ENCODE measurements at regions not wholly inside any gene's neighbourhood (a gene's known extent, or its start where the extent isn't known, plus 50 kb on each side); places are given as distances from the start of the nearest gene placed in this dataset.

DNA sequence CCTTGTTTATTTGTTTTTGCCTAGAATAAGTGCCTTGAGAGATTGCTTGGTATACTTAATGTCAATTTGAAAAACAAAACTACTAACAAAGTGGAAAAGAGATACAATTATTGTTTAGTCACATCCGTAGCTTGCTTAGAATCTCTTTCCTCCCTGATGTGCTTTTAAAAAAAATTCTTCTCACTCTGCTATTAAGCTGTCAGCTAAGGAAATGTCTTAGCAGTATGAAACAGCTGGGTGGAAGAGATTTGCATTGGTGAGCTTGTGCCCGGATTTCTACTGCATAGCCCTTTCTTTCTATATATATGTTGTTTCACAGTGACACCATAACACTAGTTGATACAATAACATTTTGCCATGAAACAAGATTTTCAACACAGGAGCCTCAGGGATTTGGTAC is 229.4 kb upstream of the RGS6 start:
- Mint-ChIP-seq H3K4me1 (peaks cover 0 to 3% (median 0%) of the 10 kb centered on the region in 3 donors), H3K36me3 (peaks cover 20% of the 10 kb centered on the region), H3K27me3 (no peaks in the 10 kb centered on the region), H3K27ac (no peak overlapping the region), H3K4me3 (no peak overlapping the region), H3K9me3 (no peaks in the 10 kb centered on the region)

DNA sequence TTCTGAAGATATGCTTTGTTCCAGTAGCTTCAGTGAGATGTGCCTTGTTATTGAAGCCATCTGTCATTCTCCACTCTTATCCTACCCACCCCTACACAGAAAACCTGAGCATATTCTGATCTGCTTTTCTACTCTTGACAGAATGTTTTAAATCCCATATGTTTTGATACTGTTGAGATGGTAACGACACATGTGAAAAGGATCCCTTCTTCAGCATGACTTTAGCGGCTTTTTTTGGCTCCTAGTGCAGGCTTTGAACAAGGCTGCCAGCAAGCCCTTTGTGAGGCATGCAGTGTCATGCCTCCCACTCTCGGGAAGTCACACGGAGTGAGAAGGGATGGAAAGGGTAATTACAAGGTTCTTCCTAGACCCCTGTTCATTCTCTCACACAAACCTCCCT is 228.8 kb upstream of the RGS6 start:
- no peaks in the 10 kb centered on the region for H3K27me3 Mint-ChIP-seq
- H3K36me3 Mint-ChIP-seq, result peaks cover 20% of the 10 kb centered on the region
- H3K9me3 Mint-ChIP-seq, result no peaks in the 10 kb centered on the region
- H3K27ac Mint-ChIP-seq, result no peak overlapping the region
- H3K4me1 Mint-ChIP-seq, result peaks cover 0 to 3% (median 0%) of the 10 kb centered on the region in 3 donors
- no peak overlapping the region for H3K4me3 Mint-ChIP-seq

DNA sequence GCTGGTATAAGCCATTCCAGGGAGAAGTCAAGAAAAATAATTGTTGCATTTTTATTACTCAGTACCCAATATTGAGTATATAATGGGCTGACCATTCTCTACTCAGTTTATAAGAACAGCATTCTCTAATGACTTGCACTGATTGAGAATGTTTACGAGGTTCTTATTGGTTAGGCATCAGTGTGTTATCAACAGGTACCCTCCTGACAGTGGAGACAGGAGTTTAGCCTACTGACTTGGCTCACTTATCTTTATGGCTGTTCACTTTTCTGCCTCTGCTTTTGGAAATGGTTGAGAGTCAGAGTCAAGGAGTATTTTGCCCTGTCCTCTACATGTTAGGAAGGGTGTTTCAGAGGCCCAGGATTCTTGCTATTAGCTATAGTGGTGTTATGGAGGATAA is 228.0 kb upstream of the RGS6 start:
- H3K4me1 Mint-ChIP-seq, result peaks cover 0 to 3% (median 0%) of the 10 kb centered on the region in 3 donors
- peaks cover 22% of the 10 kb centered on the region for H3K36me3 Mint-ChIP-seq
- no peaks in the 10 kb centered on the region for H3K9me3 Mint-ChIP-seq
- H3K27ac Mint-ChIP-seq, result no peak overlapping the region
- no peaks in the 10 kb centered on the region for H3K27me3 Mint-ChIP-seq
- H3K4me3 Mint-ChIP-seq, result no peak overlapping the region

DNA sequence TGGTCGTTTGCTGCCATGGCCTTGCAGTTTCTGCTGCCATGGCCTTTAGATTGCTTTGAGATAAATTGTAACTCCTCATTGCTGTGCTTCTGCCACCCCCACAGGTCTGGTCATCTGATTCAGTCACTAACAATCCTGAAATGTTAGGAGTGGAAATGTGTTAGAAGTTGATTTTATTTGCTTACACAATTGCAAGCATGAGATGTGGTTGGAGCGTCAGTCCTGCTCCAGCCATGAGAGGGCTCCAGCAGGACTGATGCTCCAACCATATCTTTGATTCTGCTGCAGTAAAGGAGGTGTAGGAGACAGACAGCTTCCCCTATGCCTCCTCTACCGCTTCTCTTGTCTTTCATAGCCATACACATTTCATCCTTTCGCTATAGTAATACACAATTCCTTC is 226.8 kb upstream of the RGS6 start:
- Mint-ChIP-seq H3K4me3 (no peak overlapping the region), H3K36me3 (peaks cover 24% of the 10 kb centered on the region), H3K27me3 (no peaks in the 10 kb centered on the region), H3K4me1 (peaks cover 0 to 1% (median 0%) of the 10 kb centered on the region in 3 donors), H3K9me3 (no peaks in the 10 kb centered on the region), H3K27ac (peak overlapping the region in 1 of 3 donors; percentile 41)

DNA sequence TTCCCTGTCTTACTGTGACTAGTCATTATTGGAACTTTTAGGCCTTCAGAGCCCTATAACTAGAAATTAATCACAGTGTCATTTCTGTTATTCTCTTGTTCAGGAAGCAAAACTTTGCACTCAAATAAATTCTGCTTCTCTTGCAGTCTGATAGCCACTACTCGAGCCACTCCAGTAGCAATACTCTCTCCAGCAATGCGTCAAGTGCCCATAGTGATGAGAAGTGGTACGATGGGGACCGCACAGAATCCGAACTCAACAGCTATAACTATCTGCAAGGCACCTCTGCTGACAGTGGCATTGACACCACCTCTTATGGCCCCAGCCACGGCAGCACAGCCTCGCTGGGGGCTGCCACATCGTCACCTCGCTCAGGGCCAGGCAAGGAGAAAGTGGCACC is 223.2 kb upstream of the RGS6 start:
- peaks cover 18% of the 10 kb centered on the region for H3K36me3 Mint-ChIP-seq
- peak overlapping the region in 2 of 3 donors; percentile 43 to 56 for H3K27ac Mint-ChIP-seq

DNA sequence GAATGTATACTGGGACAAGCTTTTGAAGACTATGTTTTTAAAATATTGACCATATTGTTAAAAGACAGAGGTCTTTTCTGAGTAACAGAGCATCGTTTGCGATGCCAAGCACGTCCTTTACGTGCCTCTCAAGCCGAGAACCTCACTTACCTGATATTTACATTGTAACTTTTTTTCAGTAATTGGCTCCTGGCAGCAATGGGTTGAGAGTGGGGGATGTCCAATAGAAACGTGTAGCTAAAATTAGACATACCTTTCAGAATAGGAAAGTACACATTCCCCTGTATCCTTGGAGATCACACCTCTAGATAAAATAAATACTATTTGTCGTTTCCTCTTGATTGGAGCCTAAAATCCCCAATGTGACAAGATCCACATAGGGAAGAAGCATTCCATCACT is 222.2 kb upstream of the RGS6 start:
- Mint-ChIP-seq H3K36me3 (peaks cover 19% of the 10 kb centered on the region), H3K4me3 (no peak overlapping the region), H3K9me3 (no peaks in the 10 kb centered on the region), H3K27me3 (no peaks in the 10 kb centered on the region), H3K4me1 (peaks cover 0 to 1% (median 0%) of the 10 kb centered on the region in 3 donors), H3K27ac (no peak overlapping the region)

More for the DNA sequence above, 223.2 kb upstream of the RGS6 start:
- H3K4me1 Mint-ChIP-seq, result peaks cover 0 to 1% (median 0%) of the 10 kb centered on the region in 3 donors
- H3K27me3 Mint-ChIP-seq, result no peaks in the 10 kb centered on the region
- no peaks in the 10 kb centered on the region for H3K9me3 Mint-ChIP-seq
- H3K4me3 Mint-ChIP-seq, result no peak overlapping the region

DNA sequence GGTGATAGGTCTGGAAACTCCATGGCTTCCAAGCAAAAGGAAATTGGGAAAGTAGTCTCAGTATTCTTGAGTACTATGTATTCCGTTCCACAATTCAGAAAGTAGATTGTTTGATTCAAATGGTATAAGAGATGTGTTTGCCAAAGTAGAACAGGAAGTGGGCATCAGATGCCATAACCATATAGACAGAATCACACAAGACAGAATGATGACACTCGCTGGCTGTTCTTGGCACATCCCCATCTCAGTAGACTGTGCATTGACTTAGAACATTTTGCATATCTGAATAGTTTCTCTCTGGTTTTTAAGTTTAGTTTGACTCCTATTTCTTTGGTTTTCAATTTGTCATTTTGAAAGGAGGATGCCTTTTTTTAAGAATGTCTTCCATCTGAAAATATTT is 221.1 kb upstream of the RGS6 start:
- Mint-ChIP-seq H3K9me3 (no peaks in the 10 kb centered on the region), H3K27ac (peak overlapping the region in 2 of 3 donors; percentile 64 to 70), H3K27me3 (no peaks in the 10 kb centered on the region), H3K36me3 (peaks cover 15% of the 10 kb centered on the region), H3K4me1 (peaks cover 0 to 1% (median 0%) of the 10 kb centered on the region in 3 donors), H3K4me3 (no peak overlapping the region)

DNA sequence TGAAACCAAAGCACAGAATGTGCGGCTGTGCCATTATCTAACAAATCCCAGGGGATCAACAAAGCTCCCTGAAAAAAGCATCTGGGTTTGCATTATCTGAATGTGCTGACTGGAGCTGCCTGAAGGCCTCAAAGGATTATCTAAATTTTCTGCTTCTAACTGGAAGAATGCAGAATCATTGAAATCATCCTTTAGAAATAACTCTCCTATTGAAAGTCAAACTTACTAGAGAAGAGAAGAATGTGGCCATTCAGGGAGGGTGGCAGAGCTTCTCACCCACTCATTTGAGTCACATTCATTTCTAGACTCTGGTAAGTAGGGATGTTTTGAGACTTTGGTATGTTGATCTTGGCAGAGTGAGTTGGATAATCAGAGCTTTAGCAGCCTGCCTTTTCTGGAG is 220.6 kb upstream of the RGS6 start:
- Mint-ChIP-seq H3K27me3 (no peaks in the 10 kb centered on the region), H3K9me3 (no peaks in the 10 kb centered on the region), H3K27ac (peak overlapping the region in 1 of 3 donors; percentile 70), H3K36me3 (peaks cover 12% of the 10 kb centered on the region), H3K4me3 (no peak overlapping the region), H3K4me1 (peaks cover 0 to 1% (median 0%) of the 10 kb centered on the region in 3 donors)

DNA sequence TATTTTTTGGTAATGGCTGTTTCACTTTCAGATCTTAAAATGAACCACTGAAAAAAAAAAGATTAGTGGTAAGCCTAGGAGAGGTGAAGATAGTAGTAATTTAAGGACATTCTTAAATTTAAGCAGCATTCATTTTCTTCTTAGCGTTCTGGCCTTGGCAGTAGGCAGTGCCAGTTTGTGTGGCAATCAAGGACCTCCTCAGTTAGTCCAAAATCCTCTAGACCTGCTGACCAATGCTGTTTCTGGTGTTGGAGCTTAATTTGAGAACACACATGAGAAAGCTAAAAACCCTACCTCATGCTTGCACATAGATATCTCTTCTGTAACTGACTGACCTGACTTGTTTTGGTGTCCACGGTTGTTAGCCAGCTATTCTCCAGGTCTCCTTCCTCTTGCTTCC is 219.8 kb upstream of the RGS6 start:
- Mint-ChIP-seq H3K36me3 (peaks cover 12% of the 10 kb centered on the region), H3K9me3 (no peaks in the 10 kb centered on the region), H3K4me3 (no peak overlapping the region), H3K27ac (no peak overlapping the region), H3K27me3 (no peaks in the 10 kb centered on the region), H3K4me1 (no peaks in the 10 kb centered on the region)

DNA sequence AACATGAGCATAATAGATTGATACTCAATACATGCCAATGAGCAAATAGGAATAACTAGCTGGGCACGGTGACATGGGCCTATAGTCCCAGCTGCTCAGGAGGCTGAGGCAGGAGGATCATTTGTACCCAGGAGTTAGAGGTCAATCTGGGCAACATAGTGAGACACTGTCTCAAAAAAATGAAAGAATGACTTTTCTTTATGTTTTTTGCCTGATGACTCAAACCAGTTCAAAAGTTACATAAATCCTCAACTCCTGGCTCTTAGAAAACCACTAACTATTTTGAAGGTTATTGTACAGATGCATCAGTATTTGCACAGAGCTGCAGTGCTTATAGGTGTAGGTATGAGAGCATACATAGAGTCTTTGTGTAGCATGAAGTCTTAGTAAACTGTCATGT is 219.2 kb upstream of the RGS6 start:
- peaks cover 14% of the 10 kb centered on the region for H3K36me3 Mint-ChIP-seq
- no peak overlapping the region for H3K27ac Mint-ChIP-seq
- H3K4me1 Mint-ChIP-seq, result no peaks in the 10 kb centered on the region
- no peaks in the 10 kb centered on the region for H3K27me3 Mint-ChIP-seq
- no peaks in the 10 kb centered on the region for H3K9me3 Mint-ChIP-seq
- no peak overlapping the region for H3K4me3 Mint-ChIP-seq

DNA sequence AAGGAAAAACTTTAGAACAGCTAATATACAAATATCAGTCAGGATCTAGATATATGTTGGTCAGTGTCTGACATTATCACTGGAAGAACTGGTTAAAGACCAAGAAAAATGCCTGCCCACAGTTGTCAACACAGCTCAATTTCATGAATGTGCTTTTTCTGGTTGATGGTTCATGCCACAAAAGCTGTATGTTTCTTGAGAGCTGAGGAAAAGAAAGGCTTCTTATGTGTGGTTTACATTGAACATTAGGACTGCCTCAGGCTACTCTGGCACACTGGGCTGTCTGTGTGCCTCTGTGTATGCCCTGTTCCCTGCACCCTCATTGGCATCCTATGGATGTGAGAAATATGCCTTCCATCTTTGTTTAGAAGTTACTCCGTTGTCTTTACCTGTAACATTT is 218.8 kb upstream of the RGS6 start:
- peaks cover 16% of the 10 kb centered on the region for H3K36me3 Mint-ChIP-seq
- H3K4me1 Mint-ChIP-seq, result no peaks in the 10 kb centered on the region
- H3K27ac Mint-ChIP-seq, result no peak overlapping the region
- no peaks in the 10 kb centered on the region for H3K27me3 Mint-ChIP-seq
- no peaks in the 10 kb centered on the region for H3K9me3 Mint-ChIP-seq
- H3K4me3 Mint-ChIP-seq, result no peak overlapping the region

DNA sequence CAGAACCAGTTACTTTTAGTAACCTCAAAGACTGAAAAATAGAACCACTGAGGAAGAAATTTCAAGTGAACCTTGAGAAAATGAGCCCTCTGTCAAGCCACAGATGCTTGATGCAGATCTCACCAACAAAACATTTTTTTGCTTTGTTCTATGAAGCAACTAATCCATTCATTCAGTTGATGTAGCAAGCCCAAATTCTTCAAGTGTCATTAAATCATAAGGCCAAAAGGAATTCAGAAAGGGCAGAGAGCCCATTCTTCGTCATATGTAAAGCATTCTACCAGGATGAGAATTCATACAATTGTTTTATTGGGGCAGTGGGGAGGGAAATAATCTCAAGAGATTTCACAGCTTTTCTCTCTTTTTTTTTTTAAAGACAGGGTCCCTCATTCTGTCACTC is 218.0 kb upstream of the RGS6 start:
- no peaks in the 10 kb centered on the region for H3K9me3 Mint-ChIP-seq
- no peak overlapping the region for H3K27ac Mint-ChIP-seq
- H3K27me3 Mint-ChIP-seq, result no peaks in the 10 kb centered on the region
- no peaks in the 10 kb centered on the region for H3K4me1 Mint-ChIP-seq
- H3K4me3 Mint-ChIP-seq, result no peak overlapping the region
- peaks cover 14% of the 10 kb centered on the region for H3K36me3 Mint-ChIP-seq

DNA sequence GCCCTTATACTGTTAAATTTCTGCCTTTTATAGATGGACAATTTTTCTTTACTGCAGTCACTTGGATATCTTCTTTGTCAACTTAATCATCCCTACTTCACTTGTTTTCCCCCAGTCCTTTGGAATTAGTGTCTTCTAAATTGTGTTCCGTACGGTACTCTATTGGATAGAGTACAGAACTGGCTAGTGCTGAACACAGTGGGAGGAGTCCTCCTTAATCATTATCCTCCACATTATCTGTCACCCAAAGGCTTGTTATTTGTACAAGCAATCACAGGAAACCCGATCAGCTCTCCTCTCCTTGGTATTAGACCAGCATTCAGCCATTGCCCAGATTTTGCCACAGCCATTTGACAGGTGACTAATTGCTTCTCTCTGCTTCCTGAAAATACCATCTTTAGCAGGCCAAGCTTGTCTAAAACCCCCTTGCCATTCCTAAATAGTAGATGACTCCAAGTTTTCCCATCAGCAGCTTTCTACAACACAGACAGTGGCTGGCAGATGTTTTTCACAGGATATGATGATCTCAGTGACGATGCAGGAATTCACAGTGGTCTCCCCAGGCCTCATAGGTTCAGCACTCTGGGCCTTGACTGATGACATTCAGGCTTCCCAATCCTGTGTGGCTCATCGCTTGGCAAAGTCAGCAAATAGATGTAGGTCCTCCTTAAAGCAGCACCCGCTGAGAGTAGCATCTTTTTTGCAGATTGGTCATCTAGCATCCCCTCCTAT is 216.0 kb upstream of the RGS6 start:
- Mint-ChIP-seq H3K27ac (peak overlapping the region in 1 of 3 donors; percentile 29), H3K36me3 (peaks cover 15% of the 10 kb centered on the region), H3K4me1 (no peaks in the 10 kb centered on the region), H3K4me3 (no peak overlapping the region), H3K27me3 (no peaks in the 10 kb centered on the region), H3K9me3 (no peaks in the 10 kb centered on the region)

DNA sequence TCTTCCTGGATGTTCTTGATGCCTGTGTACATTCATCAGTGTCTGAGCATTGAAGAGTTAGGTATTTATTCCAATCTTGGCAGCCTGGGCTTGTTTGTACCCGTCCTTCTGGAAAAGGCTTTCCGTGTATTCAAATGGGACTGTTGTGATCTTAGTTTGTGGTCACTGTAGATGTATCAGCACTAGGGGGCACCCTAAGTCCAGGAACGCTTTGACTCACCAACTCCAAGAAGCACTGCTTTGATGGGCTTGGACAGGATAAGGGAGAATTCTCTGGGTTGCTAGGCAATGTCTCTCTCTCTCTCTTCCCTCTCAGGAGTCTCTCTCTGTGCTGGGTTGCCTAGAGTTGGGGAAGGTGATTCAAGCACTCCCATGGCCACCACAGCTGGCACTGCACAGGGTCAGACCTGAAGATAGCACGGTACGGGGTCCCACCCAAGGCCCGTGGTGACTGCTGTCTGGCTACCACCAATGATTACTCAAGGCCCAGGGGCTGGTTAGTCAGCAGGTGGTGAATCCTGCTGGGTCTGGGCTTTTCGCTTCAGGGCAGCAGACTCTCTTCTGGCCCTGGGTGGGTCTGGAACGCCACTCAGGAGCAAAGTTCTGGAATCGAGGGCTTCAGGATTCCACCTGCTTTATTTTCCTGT is 211.1 kb upstream of the RGS6 start:
- Mint-ChIP-seq H3K9me3 (no peaks in the 10 kb centered on the region), H3K27ac (no peak overlapping the region), H3K4me1 (no peaks in the 10 kb centered on the region), H3K36me3 (peaks cover 12% of the 10 kb centered on the region), H3K27me3 (no peaks in the 10 kb centered on the region), H3K4me3 (peak overlapping the region in 1 of 4 donors; percentile 54)

DNA sequence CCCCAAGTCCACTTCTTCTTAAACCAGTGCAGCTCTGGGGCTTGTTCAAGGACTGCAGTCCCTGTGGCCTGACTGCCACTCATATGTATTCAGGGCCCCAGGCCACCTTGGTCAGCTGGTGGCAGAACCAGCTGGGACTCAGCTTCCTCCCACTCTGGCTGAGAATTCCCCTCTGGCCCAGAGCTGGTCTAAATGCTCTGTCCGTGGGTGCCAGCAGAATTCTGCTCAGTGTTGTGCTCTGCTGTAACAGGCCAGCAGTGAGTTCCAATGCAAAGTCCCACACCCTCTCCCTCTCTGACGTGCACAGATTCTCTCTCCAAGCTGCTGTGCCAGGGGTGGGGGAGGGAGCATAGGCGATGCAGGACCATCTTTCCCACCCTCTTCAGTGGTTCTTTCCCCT is 210.4 kb upstream of the RGS6 start:
- Mint-ChIP-seq H3K27ac (no peak overlapping the region), H3K4me3 (no peak overlapping the region), H3K36me3 (peaks cover 12% of the 10 kb centered on the region), H3K27me3 (no peaks in the 10 kb centered on the region), H3K4me1 (no peaks in the 10 kb centered on the region), H3K9me3 (no peaks in the 10 kb centered on the region)

DNA sequence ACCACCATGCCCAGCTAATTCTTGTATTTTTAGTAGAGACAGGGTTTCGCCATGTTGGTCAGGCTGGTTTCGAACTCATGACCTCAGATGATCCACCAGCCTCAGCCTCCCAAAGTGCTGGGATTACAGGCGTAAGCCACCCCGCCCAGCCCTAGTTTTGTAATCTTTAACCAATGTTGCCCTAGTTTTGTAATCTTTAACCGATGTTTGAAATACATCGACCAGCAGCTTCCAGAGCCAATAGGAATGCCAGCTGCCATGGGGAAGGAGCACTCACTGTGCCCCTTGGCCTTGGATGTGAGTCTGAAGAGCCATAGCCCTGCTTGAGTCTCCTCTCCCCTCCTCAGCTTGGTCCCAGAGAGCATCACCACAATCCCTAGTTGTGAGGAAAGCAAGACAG is 209.3 kb upstream of the RGS6 start:
- Mint-ChIP-seq H3K4me3 (no peak overlapping the region), H3K36me3 (peaks cover 14% of the 10 kb centered on the region), H3K27me3 (no peaks in the 10 kb centered on the region), H3K4me1 (no peaks in the 10 kb centered on the region), H3K9me3 (no peaks in the 10 kb centered on the region), H3K27ac (no peak overlapping the region)

All from IgD-negative memory B cell (primary cell).